ENCODE measurements at regions not wholly inside any gene's neighbourhood (a gene's known extent, or its start where the extent isn't known, plus 50 kb on each side); places are given as distances from the start of the nearest gene placed in this dataset.

GRCh38 chr11:110837603-110838002 lies 125.4 kb upstream of the ARHGAP20 start:
- intact Hi-C loops (cut with DNase I, micrococcal nuclease) = no loop called here
- Histone ChIP-seq H3K4me3 (no peak overlapping the region), H3K36me3 (ENCODE audit: low read depth) (no peaks in the 10 kb centered on the region), H3K9me3 (no peaks in the 10 kb centered on the region), H3K4me1 (ENCODE audit: low read depth) (no peaks in the 10 kb centered on the region)
- TF ChIP-seq CTCF (IDR thresholded peaks at IDR 0.05) = no peak
- DNase-seq (no peak), ATAC-seq (no peak)

GRCh38 chr11:110835106-110835505 lies 122.9 kb upstream of the ARHGAP20 start:
- Histone ChIP-seq H3K36me3 (ENCODE audit: low read depth) (no peaks in the 10 kb centered on the region), H3K4me3 (no peak overlapping the region), H3K4me1 (ENCODE audit: low read depth) (no peaks in the 10 kb centered on the region), H3K9me3 (no peaks in the 10 kb centered on the region)
- no peak for ATAC-seq
- TF ChIP-seq CTCF (IDR thresholded peaks at IDR 0.05) = no peak
- intact Hi-C loops (cut with DNase I, micrococcal nuclease) = no loop called here
- DNase-seq = no peak

- TF ChIP-seq CTCF (IDR thresholded peaks at IDR 0.05) = no peak
- H3K36me3 ChIP-seq (ENCODE audit: low read depth) = no peaks in the 10 kb centered on the region
- intact Hi-C loops (cut with DNase I, micrococcal nuclease) = no loop called here
- no peaks in the 10 kb centered on the region for H3K4me1 ChIP-seq (ENCODE audit: low read depth)
- ATAC-seq = no peak
- DNase-seq = no peak
- no peaks in the 10 kb centered on the region for H3K9me3 ChIP-seq
- no peak overlapping the region for H3K4me3 ChIP-seq
These were observed 120.8 kb upstream of the ARHGAP20 start for GRCh38 chr11:110833033-110833484.

GRCh38 chr11:110832539-110832938 lies 120.3 kb upstream of the ARHGAP20 start:
- intact Hi-C loops (cut with DNase I, micrococcal nuclease) = no loop called here
- no peak for DNase-seq
- Histone ChIP-seq H3K4me1 (ENCODE audit: low read depth) (no peaks in the 10 kb centered on the region), H3K9me3 (no peaks in the 10 kb centered on the region), H3K4me3 (no peak overlapping the region), H3K36me3 (ENCODE audit: low read depth) (no peaks in the 10 kb centered on the region)
- no peak for TF ChIP-seq CTCF (IDR thresholded peaks at IDR 0.05)
- ATAC-seq = no peak

- no peak for ATAC-seq
These were observed 119.8 kb upstream of the ARHGAP20 start for GRCh38 chr11:110832080-110832479.

More at GRCh38 chr11:110832080-110832479, 119.8 kb upstream of the ARHGAP20 start:
- DNase-seq = no peak
- H3K4me3 ChIP-seq = no peak overlapping the region
- no peaks in the 10 kb centered on the region for H3K36me3 ChIP-seq (ENCODE audit: low read depth)
- intact Hi-C loops (cut with DNase I, micrococcal nuclease) = no loop called here
- H3K9me3 ChIP-seq = no peaks in the 10 kb centered on the region
- H3K4me1 ChIP-seq (ENCODE audit: low read depth) = no peaks in the 10 kb centered on the region
- no peak for TF ChIP-seq CTCF (IDR thresholded peaks at IDR 0.05)
